ENCODE measurements at regions not wholly inside any gene's neighbourhood (a gene's known extent, or its start where the extent isn't known, plus 50 kb on each side); places are given as distances from the start of the nearest gene placed in this dataset.
"Not testable (repeated sequence)": the region's sequence is repeated elsewhere in the genome, so short reads cannot be mapped to it uniquely, and the experiment has no call there.

DNA sequence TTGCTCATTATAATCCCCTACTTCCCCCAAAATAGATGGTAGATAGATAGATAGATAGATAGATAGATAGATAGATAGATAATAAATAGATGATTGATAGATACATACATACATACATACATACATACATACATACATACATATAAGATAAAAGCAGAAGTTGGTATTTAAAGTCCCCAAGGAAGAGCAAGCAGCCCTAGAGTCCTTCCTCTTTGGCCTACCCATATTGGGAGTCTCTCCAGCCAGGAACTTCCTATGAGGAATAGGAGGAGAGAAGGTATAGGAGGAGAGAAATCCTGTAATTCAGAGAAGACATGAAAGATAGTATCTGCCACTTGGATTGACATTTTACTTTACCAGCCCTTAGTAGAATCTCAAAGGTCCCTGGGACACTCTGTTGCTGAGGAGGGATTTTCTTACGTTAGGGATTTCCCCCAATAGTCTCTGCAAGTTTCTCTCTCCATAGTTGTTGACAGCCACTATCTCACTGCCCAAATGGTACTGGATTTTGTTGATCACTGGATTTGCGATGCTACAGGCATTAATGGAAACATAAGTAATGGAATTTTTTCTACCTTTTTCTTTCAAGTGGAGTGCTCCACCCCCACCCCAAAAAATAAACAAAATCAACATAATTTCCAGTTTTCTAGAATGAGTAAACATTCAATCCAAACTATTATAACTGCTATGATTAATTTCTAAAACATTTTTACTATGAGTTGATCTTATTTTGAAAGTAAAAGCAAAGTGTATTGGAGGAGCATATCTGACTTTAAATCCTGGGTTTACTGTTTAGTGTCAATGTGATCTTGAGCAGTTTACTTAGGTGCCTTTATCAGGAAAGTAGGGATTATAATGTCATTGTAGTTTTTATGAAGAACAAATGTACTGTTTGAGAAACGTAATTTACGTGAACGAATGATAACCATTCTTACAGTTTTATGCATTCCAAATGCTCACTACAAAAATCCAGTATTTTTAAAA, 93.2 kb upstream of the TNFSF4 start:
- peak; percentile 18 for DNase-seq

DNA sequence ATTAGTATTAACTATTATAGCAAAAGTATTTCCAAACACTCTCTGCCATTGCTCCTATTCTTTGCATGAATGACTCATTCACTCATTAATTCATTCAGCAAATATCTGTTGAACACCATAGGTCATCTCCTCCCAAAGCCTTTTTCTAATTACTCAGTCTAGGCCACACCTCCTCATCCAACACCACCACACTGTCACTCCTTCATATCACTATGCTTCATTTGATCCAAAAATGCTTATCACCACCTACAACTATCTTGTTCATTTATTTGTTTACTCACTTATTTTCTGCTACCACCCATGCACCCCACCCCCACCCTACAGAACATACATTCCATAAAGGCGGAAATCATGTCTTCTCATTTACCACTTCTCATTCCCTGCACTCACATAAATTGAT, 94.4 kb upstream of the TNFSF4 start:
- DNase-seq = no peak

GRCh38 chr1:173302366-173302765, 95.2 kb upstream of the TNFSF4 start:
- no peak for DNase-seq

- no peak for DNase-seq
Observed at GRCh38 chr1:173302890-173303829, 96.0 kb upstream of the TNFSF4 start.

- no peak for DNase-seq
Observed at GRCh38 chr1:173303984-173304383, 96.9 kb upstream of the TNFSF4 start.

DNA sequence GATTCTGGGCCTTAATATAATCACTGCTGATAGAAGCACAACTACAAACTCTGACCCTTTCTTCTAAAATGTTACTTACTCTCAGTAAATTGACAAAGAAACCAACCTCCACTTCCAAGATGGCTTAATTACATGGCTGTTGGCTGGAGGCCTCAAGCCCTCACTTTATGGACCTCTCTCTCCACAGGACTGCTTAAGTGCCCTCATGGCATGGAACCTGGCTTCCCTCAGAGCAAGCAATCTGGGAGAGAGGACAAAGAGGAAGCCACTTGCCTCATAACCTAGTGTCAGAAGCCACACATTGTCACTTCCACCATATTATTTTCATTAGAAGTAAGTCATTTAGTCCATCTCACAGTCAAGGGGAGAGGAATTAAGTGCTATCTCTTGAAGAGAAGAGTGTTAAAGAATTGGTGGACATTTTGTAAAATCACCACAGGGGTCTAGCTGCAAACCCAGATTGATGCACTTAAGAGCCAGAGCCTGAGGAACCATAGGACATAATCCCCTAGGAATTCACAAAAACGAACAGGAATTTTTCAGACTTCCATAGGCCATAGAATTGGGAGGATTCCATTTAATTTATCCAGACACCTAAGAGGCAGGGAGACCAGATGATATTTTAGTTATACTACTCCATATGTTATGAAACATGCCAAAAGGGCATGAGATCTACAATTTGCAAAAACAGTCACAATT, 97.5 kb upstream of the TNFSF4 start:
- DNase-seq = no peak

- no peak for DNase-seq
Observed at GRCh38 chr1:173307845-173308244, 100.7 kb upstream of the TNFSF4 start.

- DNase-seq = no peak
Observed at GRCh38 chr1:173314656-173315055, 107.5 kb upstream of the TNFSF4 start.

DNA sequence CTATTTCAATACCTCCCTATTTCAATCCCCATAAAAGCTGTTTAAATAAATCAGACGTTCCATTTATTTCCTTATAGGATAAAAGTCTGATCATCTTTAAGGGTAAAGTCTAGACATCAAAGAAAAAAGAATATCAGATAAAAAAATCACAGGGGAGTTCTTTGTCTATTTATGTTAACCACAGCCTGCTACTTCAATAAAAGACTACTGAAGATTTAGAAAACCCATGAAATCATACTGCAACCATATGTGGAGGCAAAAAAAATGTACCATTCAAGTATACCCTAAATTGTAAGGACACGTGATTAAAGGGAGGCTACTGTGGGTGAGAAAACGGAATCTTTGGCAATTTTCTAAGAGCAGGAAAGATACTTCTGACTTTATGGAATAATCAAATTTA, 108.2 kb upstream of the TNFSF4 start:
- DNase-seq = no peak

GRCh38 chr1:173318788-173319187, 111.7 kb upstream of the TNFSF4 start:
- no peak for DNase-seq

GRCh38 chr1:173324352-173324751, 117.2 kb upstream of the TNFSF4 start:
- DNase-seq = not testable (repeated sequence)

DNA sequence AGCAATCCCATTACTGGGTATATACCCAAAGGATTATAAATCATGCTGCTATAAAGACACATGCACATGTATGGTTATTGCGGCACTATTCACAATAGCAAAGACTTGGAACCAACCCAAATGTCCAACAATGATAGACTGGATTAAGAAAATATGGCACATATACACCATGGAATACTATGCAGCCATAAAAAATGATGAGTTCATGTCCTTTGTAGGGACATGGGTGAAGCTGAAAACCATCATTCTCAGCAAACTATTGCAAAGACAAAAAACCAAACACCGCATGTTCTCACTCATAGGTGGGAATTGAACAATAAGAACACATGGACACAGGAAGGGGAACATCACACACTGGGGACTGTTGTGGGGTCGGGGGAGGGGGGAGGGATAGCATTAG, 120.9 kb upstream of the TNFSF4 start:
- not testable (repeated sequence) for DNase-seq

DNA sequence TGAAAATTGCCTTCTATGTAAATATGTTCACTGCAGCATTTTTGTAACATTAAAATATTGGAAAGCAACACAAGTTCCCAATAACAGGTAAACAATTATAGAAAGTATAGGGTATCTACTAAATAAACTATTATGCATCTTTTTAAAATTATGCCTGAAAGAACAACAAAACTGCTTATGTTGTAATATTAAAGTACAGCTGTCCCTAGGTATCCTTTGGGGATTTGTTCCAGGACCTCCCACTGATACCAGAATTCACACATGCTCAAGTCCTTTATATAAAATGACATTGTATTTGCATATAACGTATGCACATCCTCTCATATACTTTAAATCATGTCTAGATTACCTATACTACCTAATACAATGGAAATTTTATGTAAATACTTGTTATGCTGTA, 121.8 kb upstream of the TNFSF4 start:
- DNase-seq = no peak

DNA sequence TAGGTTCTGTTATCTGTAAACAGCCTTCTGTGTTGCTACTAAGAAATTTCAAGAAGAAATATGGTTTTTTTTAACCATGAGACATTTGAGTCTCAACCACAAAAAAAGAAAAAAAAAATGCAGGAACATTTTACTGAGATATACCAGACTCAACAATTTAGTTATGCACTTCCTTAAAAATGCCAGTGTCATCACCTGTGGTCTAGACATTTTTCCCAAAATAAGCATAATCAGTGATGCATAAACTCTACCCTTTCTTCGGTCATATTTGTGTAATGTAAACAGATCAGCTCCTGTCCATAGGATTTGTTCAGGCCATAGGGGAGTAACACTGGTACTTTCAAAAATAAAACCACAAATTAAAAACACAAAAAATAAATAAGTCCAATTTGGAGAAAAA, 122.6 kb upstream of the TNFSF4 start:
- peak; percentile 36 for DNase-seq

DNA sequence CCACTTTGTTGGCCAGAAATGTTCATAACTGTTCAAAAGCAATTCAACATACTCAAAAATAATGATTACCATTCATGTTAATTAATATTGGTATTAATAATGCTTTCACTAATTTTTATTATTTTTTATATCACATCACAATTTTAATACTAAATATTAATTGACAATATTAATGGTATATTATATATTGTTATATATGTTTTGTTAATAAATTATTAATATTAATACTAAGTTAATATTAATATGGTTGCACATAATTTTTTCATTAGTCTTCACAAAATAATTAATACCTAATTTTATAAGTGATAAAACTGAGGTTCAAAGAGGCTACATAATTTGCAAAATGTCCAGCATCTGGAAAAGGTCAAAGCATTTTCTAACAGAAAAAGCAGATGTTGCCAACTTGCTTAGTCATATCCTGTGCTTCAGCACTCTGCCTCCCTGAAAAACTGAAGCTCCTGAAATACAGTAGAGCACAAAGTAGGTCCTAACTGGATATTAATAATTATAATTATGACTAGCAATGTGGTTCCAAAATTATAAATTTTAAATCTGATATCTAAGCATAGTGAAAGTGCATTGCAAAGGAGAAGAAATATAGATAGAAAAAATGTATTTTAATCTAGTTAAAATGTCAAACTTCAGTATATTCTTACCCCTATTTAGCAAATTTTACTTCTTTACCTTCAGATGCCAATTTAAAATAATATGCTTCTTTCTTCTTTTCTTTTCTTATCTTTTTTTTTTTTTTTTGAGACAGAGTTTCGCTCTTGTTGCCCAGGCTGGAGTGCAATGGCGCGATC, 123.2 kb upstream of the TNFSF4 start:
- DNase-seq = peak; percentile 73

GRCh38 chr1:173330952-173331548, 123.9 kb upstream of the TNFSF4 start:
- DNase-seq = peak; percentile 79

- DNase-seq = peak; percentile 71
Observed at GRCh38 chr1:173332026-173332425, 124.9 kb upstream of the TNFSF4 start.

GRCh38 chr1:173333581-173333980, 126.5 kb upstream of the TNFSF4 start:
- peak; percentile 61 for DNase-seq

DNA sequence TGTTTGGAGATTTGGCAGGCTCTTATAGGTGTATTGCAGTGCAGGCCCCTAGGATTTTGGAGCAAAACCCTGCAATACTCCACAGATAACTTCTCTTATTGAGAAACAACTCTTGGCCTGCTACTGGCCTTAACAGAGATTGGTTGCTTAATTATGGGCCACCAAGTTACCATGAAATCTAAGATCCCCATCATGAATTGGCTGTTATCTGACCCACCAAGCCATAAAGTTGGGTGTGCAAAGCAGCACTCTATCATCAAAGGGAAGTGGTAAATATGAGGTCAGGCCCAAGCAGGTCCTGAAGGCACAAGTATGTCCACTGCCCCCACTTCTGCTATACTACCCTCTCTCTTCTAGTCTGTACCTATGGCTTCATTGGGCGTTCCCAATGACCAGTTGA, 130.0 kb upstream of the TNFSF4 start:
- no peak for DNase-seq

GRCh38 chr1:173341307-173341706, 134.2 kb upstream of the TNFSF4 start:
- DNase-seq = no peak

- DNase-seq = no peak
Observed at GRCh38 chr1:173341971-173342370, 134.8 kb upstream of the TNFSF4 start.

DNA sequence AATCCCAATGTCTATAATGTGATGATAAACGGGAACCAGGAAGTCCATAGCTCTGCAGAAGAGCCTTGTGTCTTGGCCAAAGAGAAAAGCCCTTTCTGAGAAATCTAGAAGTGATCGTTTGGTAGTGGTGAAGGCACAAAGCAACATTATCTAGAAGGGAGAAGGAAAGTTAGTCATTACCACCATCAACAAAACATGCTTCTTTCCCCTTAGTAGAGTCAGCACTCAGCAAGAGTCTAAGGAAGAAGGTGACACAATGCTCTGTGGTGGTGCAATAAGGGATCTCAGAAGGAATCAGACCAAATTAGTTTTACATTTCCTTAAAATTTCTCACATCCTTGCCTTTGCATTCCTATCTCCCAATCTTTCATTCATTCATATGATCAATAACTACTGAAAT, 134.4 kb upstream of the PRDX6 start:
- DNase-seq = peak; percentile 55
